Lower leg skin (tissue), 4 donors: ENCODE measurements at regions not wholly inside any gene's neighbourhood (a gene's known extent, or its start where the extent isn't known, plus 50 kb on each side); places are given as distances from the start of the nearest gene placed in this dataset.

Experiments
- DNase-seq, 2 donors: peaks; one replicate each; pipeline ENCODE4 v3.0.0-alpha.2; 2019; ENCODE audit warnings: low spot score in 2 of 2
- H3K4me3 ChIP-seq: fragments of 200-600 bp; sonication (generic); 2 replicates; pipeline ENCODE4 v1.5.1; 2017; ENCODE audit warnings: mild to moderate bottlenecking, low read depth; ENCODE audit not compliant: poor library complexity, severe bottlenecking
- CTCF ChIP-seq, 3 donors: fragments of 450-650 bp; IDR thresholded peaks; one replicate each; pipeline ENCODE4 v1.5.1; 2016; ENCODE audit warnings: antibody characterized with exemption in 3 of 3, mild to moderate bottlenecking in 3 of 3, moderate library complexity in 2 of 3
- POLR2A ChIP-seq, 2 donors: fragments of 450-650 bp; IDR thresholded peaks; one replicate each; pipeline ENCODE4 v1.6.1; 2016 to 2017; ENCODE audit warnings: antibody characterized with exemption in 2 of 2, mild to moderate bottlenecking in 1 of 2, moderate library complexity in 1 of 2
- WGBS, 2 donors: methylation state at CpG; one replicate each; pipeline ENCODE4 v1.1.5; 2018; 5-methylcytosine and 5-hydroxymethylcytosine counted together
- intact Hi-C: fragments of 100-400 bp; cut with DNase I; formaldehyde crosslinking; loops from one replicate; pipeline ENCODE4 v1.15.0; 2023; ENCODE audit warnings: low total_unique reads

GRCh38 chr5:44907396-44907795, 98.6 kb downstream of the MRPS30 start:
- intact Hi-C loops = no loop called here
- DNase-seq = no peak
- no peak overlapping the region for H3K4me3 ChIP-seq
- 70 to 74% methylated on average over 5 of the region's 5 CpGs for WGBS, 2 donors
- TF ChIP-seq CTCF (IDR thresholded peaks at IDR 0.05) (no peak), POLR2A (IDR thresholded peaks at IDR 0.05) (no peak)

DNA sequence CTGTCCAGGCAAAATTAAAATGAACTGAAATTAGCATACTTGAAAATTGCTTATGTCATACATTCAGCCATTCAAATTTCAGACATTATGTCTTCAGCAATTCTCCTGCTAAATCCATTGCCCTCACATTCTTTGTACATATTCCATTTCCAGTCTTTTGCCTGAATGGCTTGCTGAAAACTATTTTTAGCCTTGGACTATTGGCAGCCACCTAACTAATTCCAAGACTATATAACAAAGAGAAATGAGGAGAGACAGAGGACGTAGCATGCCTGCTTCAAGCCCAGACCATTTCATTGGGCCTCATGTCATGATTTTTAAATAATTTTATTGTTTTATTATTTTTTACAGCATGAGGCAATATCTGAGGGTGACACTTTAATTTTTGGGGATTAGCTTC, 100.3 kb downstream of the MRPS30 start:
- TF ChIP-seq POLR2A (IDR thresholded peaks at IDR 0.05) = no peak
- TF ChIP-seq CTCF (IDR thresholded peaks at IDR 0.05) = no peak
- WGBS, 2 donors = 35 to 56% methylated on average over 1 of the region's 1 CpG
- intact Hi-C loops = no loop called here
- H3K4me3 ChIP-seq = no peak overlapping the region
- no peak for DNase-seq

- no peak overlapping the region for H3K4me3 ChIP-seq
- intact Hi-C loops = no loop called here
- no peak for TF ChIP-seq POLR2A (IDR thresholded peaks at IDR 0.05)
- TF ChIP-seq CTCF (IDR thresholded peaks at IDR 0.05) = no peak
- no peak for DNase-seq
- 88 to 94% methylated on average over 1 of the region's 1 CpG for WGBS, 2 donors
These were observed 102.8 kb downstream of the MRPS30 start for GRCh38 chr5:44911501-44911900.

DNA sequence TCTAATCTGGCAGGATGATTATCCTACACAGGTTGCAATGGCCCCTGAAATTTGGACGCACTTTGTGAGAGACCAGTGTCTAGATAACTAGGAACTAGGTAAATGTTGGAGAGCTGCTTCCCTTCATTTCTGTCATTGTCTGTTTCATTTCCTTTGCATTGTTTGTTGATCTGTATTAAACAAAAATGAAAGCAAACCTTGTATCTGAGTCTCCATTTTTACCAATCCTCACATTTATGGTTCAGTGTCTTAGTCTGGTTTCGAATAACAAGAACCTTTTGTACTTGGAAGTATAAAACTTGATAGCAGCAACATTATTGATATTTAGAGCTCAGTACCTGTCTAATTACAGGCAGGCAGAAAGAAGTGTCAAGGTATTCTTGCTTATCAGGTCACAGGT, 105.5 kb downstream of the MRPS30 start:
- 60 to 85% methylated on average over 2 of the region's 2 CpGs for WGBS, 2 donors
- DNase-seq = no peak
- intact Hi-C loops = no loop called here

DNA sequence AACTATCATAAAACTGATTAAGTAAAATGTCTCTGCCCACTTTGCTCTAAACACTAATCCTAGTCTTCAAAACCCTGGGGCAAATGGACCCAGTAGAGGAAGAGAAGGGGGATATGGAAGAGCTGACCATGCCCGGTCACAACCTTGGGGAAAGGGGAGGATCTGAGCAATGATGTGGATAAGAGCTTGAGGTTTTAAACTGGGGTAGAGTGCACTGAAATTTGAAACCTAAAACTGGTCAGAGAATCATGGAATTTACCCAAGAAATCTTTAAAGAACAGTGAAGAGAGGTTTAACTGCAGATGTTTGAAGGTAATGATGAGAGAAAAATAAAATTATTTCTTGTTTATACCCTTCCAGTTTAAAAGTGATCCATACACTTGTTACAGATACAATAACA, 110.8 kb downstream of the MRPS30 start:
- TF ChIP-seq POLR2A (IDR thresholded peaks at IDR 0.05) (no peak), CTCF (IDR thresholded peaks at IDR 0.05) (no peak)
- DNase-seq = no peak
- intact Hi-C loops = no loop called here

More for the DNA sequence above, 105.5 kb downstream of the MRPS30 start:
- TF ChIP-seq POLR2A (IDR thresholded peaks at IDR 0.05) (no peak), CTCF (IDR thresholded peaks at IDR 0.05) (no peak)
- H3K4me3 ChIP-seq = no peak overlapping the region

DNA sequence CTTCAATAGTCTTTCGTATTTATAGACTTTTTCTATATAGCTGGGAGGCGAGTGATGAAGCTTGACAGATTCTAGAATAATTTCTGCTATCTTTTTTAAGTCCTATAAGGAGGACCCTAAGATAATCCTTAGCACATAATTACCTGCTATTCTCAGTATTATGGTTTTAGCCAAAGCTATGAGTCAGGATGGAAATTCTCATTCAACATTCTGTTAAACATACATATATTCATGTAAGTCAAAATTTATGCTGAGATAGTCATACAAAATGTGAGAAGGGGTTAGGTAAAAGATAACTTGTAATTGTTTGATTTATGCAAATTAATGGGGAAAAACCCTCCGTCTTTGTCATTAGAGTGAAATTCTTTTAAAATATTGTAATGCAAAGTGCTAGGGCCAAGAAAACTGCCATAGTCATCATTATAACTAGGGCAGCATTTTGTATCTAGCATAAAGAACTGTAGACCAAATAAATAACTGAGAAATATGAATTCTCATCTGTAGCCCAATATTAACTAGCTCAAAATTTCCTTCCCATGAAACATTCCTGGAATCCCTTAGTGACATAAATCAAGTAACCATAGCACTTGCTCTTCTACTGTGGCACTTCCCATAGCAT, 118.5 kb downstream of the MRPS30 start:
- intact Hi-C loops = no loop called here
- no peak for DNase-seq
- WGBS, 2 donors = 73 to 74% methylated on average over 3 of the region's 3 CpGs
- H3K4me3 ChIP-seq = no peak overlapping the region
- TF ChIP-seq CTCF (IDR thresholded peaks at IDR 0.05) (no peak), POLR2A (IDR thresholded peaks at IDR 0.05) (no peak)

More for the DNA sequence above, 110.8 kb downstream of the MRPS30 start:
- 65 to 73% methylated on average over 1 of the region's 1 CpG for WGBS, 2 donors
- no peak overlapping the region for H3K4me3 ChIP-seq
